NCI-H446 treated with DMSO at 0.1 percent for 48 hours (cell line): ENCODE measurements at regions not wholly inside any gene's neighbourhood (a gene's known extent, or its start where the extent isn't known, plus 50 kb on each side); places are given as distances from the start of the nearest gene placed in this dataset.

ENCODE experiments used
- DNase-seq: peaks from one replicate; lab custom pipeline; 2025; lab: John Stamatoyannopoulos, UW

DNA sequence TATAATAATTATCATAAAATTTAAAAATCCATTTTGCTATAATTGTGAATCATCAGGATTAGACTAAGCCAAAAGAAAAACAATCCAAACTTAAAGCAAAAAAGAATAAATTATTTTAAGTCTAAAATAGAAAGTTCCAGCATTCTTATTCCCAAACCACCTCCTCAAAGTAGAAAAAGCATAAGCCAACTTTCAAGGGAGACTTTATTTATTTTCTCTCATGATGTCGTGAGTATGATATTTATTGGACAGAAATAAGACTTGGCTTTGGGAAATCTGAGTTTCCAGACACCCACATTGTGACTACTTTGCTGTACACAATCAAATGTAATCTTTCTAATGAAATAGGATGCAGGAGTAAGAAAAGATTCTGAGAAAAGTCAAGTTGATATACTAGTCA is 372.1 kb downstream of the MTRR start:
- DNase-seq: no peak

DNA sequence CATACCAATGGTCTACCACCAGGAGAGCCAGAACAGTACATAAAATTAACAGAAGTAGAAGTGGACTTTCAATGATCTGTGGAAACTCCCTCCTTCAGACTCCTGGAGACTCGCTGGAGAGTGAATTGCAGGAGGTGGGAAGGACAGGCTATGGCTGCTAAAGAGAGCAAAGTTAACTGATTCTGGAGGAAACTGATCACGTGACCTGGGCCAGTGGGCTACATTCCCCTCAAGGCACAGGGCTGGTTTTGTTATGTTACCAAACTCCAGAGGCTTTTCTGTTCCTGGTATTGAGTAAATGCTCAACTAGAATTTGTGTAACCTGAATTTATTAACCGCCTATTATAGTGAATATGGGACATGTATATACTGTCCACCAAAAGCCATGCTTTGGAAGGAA is 372.6 kb downstream of the MTRR start:
- DNase-seq: no peak

DNA sequence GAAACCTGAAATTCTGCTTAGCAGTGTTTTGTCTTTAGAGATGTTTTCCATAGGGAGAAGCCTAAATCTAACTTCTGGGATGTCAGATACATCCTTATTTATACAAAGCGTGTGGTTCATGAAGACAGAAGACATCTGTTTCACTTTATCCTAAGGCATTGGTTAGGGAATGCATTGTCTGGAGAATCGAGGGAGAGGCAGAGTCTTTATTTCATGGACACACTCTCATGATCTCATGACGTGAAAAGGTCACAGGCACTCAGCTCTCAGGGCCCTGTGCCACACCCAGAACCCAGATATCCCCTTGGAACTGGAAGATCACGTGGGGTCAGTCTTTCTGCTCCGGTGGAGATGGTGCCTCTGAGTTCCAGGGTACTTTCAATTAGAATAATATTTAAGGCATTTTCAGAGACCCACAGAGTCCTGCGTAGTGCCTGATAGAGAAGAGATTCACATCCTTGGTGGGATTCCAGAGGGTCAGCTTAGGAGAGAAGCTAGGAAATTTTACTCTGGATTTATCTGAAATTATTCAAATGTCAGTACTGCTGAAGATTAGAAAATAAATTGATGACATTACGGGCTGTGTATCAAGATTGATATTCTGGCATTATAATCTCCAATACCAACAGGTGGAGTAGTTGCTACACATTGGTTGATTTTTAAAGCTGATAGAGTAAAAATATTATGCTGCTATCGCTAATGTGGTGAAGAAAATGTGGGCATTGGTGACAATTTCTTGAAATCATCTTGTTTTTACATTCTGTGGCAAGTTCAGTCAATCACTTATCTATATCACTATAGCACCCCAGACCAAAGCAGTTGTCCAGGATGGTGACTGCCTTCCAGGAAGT is 378.3 kb downstream of the MTRR start:
- no peak for DNase-seq

DNA sequence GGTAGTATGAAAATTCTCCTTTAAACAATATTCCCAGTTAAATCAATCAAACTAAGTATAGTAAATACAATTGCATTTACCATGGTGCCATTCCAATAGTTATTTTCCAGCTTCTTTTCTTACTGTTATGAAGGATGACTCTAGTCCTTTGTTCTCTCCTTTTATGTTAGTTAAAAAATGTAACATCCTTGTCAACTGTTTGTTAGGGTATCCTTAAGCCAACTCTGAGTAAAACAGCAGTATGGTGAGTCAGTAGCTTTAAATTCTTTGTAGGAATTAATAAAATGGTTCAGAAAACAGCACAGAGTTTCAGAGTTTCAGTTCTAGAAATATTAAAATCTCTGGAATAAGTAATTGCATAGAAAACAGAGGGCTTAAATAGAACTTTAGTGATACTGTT is 384.4 kb downstream of the MTRR start:
- no peak for DNase-seq

DNA sequence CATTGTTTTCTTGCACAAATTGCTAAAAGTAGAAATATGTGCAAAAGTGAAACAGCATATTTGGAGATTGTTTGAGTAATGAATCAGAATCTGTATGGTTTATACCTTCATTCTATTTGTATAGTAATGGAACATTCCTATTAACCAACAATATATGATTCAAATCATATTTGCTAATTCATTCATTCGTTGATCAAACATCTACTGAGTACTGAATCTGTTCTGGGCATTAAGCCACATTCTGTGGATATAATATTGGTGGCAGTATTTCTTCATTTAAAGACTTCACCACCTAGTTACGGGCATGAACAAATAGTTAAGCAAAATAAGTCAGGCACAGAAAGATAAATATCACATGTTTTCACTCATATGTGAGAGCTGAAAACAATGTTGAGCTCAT is 385.7 kb downstream of the MTRR start:
- DNase-seq: no peak

DNA sequence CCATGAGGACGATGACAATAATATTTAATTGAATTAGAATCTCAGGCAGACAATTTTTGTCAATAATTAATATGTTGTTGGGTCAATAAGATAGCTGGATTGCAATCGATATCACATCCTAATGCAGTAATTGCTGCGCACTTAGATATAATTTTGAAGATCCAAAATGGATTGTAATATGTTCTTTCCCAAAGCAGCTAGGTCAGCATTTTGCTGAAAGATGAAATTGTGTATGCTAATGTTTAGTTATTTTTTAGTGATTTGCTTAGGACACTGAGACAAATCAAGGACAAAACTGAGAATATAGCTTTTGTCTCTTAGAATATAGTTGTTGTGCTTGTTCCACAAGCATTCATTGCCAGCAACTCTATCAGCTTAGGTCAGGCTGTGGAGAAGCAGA is 389.9 kb downstream of the MTRR start:
- no peak for DNase-seq

DNA sequence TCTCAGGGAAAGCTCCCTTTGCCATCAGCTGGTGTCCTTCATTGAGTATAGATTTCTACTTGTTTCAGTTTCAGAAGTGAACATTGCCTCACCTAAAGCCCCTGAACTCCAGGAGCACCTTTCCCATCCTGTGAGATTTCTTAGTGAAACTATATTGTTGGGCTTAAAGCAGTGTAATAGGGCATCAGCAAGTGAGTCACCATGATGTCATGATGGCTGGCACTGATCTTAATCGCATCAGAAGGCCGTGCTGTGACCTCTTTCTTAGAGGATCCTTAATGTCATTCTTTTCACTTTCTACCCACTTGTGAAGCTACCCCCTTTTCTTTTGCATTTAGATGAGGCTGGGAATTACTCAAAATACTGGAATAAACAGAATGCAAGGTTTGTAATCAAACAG is 401.3 kb downstream of the MTRR start:
- DNase-seq: no peak

DNA sequence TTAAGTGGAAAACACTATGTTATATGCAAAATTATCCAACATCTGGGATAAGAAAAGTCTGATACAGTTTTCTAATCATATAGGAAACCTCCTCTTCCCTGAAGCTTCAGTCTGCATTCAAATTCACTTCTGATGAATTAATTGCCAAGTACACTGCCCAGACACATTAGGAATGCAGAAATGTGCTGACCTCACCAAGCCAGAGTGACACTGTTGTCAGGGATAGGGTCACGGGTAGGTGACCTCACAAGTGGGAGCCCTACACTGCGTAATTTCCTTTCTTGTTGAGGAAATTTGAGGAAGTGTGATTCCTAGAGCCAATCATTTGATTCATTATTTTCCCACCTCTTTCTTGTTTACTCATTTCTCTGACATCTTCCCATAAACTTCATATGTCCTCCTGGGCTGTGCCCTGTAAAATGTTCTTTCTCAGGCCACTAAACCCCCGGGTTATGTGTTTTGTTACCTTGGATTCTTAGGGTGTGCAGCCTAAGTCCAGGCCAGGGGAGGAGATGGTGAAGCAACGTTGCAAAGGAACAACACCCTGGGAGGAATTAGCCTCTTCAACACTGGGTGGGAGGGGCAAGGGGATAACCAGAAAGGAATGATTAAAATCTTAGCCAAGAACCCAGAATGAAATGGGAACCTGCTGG is 411.9 kb downstream of the MTRR start:
- no peak for DNase-seq

DNA sequence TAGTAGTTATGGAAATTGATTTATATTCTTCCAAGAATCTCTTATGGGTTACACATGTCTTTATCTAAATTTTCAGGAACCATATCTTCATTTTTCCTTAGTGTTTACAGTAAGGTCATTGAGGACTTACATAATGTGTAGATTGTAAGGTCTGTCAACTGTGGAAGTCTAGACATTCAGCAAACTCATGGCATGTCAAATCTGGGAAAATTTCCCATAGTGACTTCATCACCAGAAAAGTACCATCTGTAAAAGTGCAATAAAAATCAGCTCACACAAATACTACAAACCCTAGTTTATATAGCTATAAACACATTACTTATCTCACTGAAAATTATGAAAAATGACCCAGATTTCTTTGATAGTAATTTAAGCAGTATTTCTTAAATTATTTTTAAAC is 419.4 kb downstream of the MTRR start:
- no peak for DNase-seq

DNA sequence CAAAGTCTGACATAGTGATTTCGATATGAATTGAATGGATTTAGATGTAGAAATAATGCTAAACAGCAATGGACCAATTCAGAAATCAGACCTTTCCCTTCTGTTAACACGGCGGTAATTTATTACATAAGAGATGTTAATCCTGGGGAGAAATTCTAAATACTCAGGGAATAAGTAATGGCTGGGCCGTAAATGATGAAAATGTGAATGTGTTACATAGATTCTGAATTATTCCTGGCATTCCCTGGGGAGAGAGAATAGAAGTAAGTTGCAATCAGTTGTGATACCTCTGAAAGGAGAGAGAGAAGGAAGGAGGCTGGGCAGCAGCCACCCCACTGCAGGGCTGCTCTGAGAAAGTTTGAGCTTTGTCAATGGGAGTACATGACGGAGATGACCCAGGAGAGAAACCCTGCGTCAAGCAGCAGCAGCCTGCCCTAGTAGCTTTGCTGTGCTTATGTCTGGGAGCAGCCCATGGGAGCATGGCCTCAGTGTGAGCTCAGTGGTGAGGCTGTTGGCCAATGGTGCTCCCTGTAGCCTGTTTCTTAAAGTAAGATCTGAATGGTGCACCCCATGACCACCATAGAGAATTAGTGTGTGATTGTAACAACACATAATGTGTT is 420.1 kb downstream of the MTRR start:
- DNase-seq: no peak

DNA sequence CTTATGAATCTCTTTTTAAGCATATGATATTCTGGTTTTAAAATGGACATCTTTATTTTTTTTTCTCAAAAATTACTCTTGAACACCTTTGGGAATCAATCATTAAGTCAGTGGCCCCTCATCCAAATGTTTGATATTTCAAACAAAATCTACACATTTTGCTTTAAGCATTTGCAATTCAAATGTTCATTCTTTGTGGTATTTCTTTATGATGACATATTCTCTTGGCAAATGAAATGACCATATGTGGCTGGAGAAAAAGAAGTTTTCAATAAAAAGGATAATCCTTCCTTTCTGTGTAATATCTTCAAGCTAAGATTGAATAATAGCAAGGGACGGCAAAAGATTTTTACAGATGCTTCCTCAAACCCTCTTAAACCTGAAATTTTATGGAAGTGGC is 420.8 kb downstream of the MTRR start:
- DNase-seq: no peak

DNA sequence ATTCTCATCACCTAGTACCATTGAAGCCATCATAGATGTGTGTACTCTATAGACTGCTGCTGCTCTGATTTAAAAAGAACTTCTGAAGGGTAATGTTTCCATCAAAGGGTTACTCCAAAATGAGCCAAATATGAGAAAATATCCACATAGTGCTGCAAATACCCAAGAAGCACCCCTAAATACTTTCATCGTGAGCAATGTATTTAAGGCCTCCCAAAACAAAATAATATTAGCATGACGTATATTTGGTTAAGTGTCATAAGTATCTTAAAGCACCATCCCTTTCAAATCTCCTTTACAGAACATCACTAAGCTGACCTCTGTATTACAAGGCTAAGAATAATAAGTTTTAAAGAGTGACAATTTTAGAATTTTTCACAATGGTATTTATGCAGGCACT is 421.8 kb downstream of the MTRR start:
- DNase-seq: no peak

DNA sequence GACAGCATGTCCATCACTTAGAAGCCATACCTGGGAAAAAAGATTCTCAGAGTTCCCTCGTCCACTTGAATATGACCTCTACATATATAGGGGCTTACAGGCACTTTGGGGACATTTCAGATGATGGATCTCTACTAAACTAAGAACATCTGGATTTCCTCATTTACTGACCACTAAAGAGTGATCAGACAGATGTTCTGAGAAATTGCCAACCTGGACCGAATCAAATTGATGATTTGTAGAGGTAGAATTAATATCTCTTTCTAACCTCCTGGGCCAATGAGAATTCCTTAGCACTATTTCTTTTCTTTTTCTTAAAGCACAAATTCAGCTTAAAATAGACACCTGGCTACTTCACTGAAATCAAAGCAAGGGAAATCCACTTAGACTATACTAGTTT is 422.7 kb downstream of the MTRR start:
- no peak for DNase-seq

DNA sequence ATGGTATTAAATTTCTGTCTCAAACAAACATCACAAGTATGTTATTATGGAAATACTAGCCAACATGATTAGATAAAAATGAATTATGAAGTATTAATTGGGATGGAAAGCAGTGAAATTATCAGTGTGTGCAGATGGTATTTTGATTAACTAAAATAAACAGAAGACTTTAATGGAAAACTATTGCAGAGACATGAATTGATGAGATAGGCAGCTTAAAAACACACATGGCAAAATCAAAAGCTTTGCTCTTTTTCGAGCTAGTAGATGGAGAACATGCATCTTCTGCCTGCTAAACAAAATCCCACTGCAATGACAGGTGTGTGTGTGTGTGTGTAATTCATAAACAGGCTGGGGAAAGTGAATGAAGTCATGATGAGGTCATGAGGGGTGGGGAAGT is 426.2 kb downstream of the MTRR start:
- DNase-seq: no peak

DNA sequence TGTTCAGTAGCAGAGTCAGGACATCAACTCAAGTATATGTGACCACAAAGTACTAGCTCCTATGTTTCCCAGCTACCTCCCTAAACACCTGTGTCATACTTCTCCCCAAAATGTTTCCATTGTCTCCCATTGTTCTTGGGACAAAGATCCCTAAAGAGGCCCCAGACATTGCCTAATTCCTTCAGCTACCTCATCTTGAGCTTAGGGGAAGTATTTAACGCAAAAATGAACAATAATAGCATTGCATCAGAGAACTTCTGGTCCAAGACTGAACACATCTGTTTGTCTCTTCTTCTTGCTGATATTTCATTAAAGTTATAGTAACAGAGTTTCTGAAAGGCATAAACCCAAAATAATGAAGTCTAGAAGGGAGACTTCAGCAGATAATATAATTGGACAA is 430.8 kb downstream of the MTRR start:
- no peak for DNase-seq

DNA sequence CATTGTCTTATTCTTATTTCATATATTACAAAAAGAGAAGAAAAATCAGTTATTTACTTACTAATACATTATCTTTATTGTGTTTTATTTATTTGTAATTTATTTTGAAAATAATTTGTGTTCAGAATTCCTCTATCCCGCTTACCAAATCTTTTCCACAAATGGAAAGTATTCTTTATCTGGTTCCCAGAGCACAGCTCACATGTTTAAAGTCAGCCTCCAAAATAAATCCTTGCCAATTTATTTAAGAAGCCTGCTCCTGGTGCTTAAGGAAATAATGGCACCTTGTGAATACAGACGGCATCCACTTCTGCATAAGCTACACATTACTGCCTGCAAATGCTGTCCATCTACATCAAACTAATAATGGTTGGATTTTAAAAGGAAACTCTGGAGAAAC is 435.4 kb downstream of the MTRR start:
- DNase-seq: no peak

DNA sequence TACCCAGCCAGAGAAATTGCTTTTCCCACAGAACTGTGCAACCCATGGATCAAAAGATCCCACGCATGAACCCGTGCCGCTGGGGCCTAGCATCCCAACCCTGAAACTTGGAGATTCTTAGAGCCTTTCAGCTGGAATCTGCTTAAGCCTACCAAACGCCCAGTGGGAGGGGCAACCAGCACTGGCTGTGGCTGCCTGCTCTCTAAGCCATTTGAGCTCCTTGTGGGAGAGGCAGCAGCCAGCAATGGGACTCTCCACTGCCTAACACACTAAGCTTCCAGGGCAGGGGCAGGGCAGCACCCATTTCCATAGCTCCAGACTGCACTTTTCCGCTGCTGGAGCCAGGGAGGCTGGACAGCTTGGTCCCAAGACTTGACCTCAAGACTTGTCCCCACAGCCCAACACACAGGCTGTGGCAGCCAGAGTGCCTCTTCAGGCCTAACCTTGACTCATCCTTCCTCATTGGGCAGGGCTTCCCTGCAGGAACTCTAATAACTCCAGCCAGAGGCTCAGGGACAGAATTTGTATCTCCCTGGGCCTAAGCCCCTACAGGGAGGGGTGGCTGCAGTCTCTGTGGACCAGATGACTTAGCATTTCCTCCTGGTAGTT is 437.4 kb downstream of the MTRR start:
- DNase-seq: no peak

DNA sequence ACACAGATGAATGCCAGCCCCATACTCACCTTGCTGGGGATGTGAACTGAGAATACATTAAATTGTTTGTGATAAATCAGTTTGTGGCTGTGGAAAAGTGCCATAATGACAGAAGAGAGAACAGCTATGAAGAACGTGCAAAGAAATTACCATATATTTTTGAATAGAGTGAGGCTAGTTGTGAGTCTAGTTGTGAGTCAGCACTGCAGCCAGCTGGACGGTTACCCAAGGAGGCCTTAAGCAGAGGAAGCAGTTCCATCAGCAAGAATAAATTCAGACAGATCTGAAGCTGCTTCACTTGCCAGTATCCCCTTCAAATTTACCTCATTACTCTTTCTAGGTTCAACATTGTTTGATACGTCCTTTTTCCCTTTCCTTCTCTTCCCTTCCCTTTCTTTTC is 446.0 kb downstream of the MTRR start:
- no peak for DNase-seq

DNA sequence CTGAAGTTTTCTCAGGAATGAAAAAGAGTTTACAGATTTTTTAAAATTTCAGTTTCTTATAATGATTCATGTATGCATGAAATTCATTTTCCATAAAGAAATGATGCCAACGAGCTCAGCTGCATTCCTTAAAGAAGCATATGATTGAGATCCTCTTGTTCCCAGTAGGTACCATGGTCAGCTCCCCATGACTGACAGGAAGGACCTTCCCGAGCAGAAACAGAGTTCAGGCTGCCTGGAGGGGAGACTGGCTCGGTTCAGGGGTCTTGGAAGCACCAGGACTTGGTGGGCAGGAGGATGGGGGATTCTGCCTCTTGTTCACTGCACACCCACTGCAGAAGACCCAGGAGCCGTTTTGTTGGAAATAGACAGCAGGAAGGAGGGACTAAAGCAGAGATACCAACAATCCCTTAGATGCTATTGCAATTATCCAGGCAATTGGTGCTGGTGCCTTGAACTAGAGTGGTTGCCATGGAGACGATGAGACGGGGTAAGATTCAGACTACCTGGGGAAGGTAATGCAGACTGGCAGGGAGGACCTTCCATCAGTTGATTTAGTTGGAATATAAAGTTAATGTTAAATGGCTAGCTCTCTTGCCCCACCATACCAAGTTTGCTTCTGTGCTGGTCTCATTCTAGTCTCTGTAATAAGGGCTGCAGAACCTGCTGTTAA is 447.8 kb downstream of the MTRR start:
- DNase-seq: no peak

DNA sequence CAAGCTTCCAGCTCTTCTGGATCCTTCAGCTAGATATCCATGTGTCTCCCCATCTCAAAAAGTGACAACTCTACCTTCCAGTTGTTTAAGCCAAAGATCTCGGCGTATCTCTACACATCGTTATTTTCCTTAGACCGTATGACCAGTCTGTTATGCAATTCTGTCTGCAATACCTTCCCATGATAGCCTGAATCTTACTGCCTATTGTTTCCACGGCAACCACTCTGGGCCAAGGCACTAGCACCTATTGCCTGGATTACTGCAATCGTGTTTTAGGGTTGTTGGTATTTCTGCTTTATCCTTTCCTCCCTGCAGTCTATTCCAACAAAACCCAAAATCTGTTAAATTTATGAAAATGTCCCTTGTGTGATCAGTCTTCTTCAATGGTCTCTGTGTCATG is 448.4 kb downstream of the MTRR start:
- DNase-seq: no peak

DNA sequence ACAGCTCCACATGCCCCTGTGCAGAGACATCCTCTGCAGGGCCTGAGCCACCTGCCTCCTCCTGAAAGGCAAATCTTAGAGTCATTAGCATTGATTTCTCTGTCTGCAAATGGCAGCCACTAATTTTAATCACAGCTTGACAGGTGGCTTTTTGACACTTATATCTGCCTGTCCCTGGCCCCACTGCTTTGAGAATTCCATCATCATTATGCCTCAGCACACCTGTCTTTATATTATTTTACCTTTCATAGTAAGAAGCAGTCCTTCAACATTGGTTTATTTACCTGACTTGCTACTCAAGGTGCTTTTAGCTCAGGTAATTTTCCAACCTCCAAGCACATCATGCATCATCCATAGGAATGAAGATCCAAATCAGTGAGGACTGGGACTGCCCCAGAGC is 451.3 kb downstream of the MTRR start:
- DNase-seq: no peak

DNA sequence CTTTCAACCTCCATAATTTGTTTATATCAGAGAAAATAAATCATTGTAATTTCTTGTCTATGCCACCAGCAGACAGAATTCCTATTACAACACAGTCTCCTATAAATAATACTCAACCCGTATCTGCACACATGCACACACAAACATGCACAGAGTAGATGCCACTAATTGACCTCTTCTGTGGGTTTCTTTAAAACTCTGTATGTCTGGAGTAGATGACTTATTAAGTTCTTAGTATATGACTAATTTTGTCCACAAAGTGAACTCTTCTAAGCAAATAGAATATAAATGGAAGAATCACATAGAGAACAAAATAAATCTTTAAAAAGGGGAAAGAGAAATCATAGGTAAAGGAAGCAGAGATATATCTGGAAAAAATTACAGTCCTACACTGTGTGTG is 452.3 kb downstream of the MTRR start:
- no peak for DNase-seq
